Activated CD4-positive, alpha-beta T cell treated with anti-CD3 and anti-CD28 coated beads, Interleukin-10, Interleukin-2, amounts not matched to agents 100 ng/mL and 50 ng/mL, durations not matched to agents 16 hours and 8 hours (primary cell): ENCODE measurements at regions not wholly inside any gene's neighbourhood (a gene's known extent, or its start where the extent isn't known, plus 50 kb on each side); places are given as distances from the start of the nearest gene placed in this dataset.
"Not testable (repeated sequence)": the region's sequence is repeated elsewhere in the genome, so short reads cannot be mapped to it uniquely, and the experiment has no call there.

ENCODE experiments used
- DNase-seq: peaks from one replicate; pipeline ENCODE4 v3.0.0-alpha.2; 2020

GRCh38 chr1:240722788-240723187, 110.8 kb upstream of the GREM2 start:
- no peak for DNase-seq

DNA sequence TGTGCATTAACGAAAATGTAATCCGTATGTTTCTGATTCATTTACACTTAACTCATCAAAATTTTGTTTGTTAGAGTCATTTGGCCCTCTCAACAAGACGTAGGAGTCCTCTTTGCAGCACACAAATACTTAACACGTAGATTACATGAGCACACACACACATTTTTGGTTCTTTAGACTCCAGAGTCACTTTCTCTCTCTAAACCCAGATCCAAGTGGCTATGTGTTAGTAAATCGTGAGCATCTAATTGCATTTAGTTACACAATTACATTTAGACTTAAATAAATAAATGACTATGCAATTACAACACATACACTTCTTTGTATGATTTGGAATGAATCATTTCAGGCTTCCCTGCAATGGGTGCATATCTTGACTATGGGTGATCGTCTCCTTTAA, 109.0 kb upstream of the GREM2 start:
- no peak for DNase-seq

- no peak for DNase-seq
Measured at GRCh38 chr1:240719953-240720700, 108.2 kb upstream of the GREM2 start.

- not testable (repeated sequence) for DNase-seq
Measured at GRCh38 chr1:240716538-240716937, 104.6 kb upstream of the GREM2 start.

DNA sequence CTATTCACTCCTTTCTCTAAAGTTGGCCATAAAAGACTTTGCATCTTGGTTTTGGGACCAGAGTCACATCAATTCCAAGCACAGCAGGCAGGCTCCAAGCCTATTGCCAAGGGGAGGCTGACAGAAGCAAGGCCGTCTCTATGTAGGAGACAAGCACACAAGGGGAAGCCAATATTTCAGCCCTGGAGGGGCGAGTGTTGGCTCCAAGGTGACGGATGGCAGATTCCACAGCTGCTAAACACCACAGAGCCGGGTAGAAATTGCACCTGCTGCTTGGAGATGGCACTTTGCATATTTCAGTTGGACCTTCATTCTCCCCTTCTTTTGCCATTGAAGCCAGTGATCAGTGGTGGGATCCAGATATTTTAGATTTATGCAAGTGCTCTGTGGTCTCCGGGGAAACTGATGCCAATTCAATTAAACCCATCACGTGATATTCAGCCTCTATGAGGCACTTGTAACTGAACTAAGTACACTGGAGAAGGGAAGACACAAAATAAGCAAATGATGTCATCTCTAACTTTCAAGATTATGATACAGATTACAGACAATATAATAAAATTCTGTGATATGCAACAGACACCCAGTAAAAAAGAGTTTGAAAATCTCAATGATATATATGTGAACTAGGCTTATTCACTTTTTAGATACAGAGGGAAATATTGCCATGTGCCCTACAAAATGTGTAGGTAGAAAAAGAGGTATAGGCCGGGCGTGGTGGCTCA, 102.8 kb upstream of the GREM2 start:
- DNase-seq = no peak

GRCh38 chr1:240712014-240712731, 100.2 kb upstream of the GREM2 start:
- DNase-seq = no peak

DNA sequence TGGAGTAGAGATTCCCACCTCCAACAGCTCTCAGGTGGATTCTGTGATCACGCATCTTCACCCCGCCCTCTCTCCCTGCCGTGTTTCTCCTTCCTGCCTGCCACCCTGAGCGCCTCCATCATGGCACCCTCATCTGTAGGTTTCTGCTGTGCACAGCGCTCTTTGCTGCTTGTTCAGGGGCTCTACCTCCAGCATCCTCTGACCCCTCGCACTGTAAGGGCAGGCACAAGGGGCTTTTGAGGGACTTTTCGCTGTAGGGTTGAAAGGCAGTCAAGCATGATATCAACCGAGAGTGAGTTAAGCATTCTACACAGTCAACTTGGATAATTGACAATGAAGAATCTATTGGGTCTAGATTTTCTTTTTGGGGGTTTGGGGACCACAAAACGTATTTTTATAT, 99.1 kb upstream of the GREM2 start:
- DNase-seq = no peak

DNA sequence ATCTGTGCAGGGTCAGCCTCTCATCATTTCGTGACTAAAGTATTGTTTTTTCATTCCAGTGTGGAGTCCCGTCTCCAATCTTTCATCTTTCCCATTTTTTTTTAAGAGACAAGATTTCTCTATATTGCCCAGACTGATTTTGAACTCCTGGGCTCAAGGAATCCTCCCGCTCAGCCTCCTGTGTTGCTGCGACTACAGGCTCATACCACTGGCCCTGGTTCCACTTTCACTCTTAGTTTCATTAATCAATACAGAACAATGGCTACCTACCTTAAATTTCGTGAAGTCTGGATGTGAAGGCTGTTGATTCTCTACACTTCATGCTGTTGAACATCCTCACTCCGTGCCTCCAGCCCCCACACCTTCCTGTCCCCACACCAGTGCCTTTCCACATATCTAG, 97.7 kb upstream of the GREM2 start:
- DNase-seq = no peak

GRCh38 chr1:240706150-240706935, 94.4 kb upstream of the GREM2 start:
- DNase-seq = no peak

GRCh38 chr1:240705579-240705978, 93.6 kb upstream of the GREM2 start:
- DNase-seq = no peak

DNA sequence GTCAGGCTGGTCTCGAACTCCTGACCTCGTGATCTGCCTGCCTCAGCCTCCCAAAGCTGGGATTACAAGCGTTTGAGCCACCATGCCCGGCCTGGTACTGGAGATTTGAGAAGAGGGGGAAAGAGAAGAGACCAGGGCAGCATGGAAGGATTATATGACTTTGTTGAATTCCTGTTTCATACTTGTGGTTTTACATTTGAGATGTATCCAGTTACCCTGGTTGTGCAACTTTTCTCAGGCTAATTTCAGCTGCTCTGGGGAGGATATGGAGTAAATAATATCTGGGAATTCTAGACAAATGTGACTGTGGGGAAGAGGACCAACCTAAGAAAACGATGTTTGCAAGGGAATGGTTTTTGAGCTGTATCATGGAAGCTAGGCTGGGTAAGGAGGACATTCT, 89.5 kb upstream of the GREM2 start:
- no peak for DNase-seq

GRCh38 chr1:240695416-240695815, 83.5 kb upstream of the GREM2 start:
- DNase-seq = no peak

DNA sequence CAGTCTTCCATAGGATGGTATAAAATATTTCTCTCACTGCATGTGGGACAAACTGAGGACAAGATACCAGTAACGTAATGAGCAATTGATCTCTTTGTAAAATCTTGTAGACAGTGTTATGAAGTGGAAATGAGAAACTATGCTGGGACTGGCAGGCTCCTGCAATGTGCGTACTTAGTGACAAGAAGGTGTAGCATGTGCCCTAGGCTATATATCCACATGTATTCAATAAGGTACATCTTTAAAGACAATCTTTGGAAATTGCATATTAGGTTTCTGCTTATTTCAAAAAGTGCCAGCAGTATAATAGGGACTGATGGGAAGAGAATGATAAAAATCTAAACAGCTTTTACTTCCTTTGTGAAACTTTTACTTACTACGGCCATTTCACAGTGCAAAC, 81.9 kb upstream of the GREM2 start:
- DNase-seq = no peak

GRCh38 chr1:240693036-240693435, 81.1 kb upstream of the GREM2 start:
- no peak for DNase-seq

- peak; percentile 12 for DNase-seq
Measured at GRCh38 chr1:240691909-240692705, 80.2 kb upstream of the GREM2 start.

DNA sequence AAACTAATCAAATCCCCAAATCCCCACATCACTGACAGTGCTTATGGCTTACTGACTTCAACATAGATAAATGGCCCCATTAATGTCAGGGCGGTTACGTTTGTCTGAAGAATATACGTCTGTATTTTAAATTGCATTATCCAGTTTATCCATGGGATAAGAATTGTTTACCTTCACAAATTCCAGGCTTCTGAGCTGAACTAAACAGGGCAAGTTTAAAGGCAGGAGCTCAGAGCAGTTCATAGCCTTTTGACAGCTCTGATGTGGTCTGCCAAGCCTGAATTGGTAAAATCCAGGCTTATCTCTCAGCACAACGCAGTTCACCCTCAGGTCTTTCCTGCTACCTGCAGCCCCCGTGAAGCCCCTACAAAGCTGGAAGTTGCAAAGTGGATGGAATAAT, 79.5 kb upstream of the GREM2 start:
- no peak for DNase-seq

DNA sequence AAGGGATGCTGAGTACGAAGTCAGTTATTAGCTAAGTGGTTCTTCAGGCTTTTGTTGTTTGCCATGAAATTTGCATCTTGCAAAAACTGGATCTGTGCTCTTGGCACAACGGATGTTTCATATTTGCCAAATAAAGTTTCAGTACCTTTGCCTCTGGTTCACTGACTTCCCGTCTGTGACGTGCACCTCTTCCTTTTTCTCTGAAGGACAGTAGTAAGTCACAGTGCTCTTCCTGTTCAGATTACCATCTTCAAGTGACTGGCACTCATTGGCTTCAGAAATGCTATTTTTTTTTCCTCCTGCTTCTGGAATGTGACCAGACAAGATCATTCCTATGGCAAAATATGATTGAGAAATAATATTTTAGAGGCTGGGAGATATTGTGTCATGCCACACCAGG, 75.9 kb upstream of the GREM2 start:
- peak; percentile 47 for DNase-seq

DNA sequence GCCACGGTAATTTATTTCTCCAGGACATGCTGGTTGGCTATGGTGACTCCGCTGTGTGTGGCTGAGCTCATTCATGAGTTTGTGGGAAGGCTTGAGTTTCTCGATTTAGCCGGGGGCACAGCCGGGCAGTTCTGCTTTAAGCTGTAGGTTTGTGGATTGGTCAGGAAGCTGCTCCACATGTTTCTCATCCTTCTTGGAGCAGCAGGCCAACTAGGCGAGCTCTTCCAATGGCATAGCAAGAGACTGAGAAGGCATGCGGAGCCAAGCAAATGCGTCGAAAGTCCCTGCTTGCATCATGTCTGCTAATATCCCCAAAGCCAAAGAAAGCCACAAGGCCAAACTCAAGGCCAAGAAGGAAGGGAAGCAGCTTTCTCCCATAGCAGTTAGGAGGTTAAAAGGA, 71.6 kb upstream of the GREM2 start:
- DNase-seq = no peak

GRCh38 chr1:240682859-240683242, 70.9 kb upstream of the GREM2 start:
- no peak for DNase-seq

DNA sequence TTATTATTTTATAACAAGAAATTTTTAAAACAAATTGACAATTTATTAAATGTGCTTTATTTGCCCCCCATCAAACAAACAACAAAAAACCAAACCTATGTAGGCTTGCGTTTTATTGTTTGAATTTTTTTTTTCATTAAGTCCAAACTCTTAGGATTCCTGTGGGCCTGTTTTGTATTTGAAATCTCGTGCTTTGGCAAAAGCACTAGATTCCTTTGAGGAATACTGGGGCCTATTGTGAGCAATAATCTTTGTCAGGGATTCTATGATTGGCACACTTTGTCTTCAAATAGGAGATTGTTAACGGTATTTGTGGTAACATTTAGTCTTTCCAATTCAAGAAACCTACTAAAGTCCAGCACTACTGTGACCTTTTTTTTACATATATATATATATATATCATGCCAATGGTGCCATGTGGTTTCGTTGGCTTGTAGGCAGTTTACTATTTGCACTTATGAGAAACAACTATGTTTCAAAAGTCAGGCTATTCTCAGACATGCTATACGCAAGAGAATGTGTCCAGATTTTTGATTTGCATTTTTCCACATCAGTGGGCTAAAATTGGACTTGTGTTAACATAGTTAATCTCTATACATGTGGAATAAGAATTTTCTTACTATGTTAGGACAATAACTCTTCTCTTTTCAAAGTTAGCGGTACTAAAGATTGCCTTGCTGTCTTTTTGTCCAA, 70.4 kb upstream of the GREM2 start:
- DNase-seq = no peak

DNA sequence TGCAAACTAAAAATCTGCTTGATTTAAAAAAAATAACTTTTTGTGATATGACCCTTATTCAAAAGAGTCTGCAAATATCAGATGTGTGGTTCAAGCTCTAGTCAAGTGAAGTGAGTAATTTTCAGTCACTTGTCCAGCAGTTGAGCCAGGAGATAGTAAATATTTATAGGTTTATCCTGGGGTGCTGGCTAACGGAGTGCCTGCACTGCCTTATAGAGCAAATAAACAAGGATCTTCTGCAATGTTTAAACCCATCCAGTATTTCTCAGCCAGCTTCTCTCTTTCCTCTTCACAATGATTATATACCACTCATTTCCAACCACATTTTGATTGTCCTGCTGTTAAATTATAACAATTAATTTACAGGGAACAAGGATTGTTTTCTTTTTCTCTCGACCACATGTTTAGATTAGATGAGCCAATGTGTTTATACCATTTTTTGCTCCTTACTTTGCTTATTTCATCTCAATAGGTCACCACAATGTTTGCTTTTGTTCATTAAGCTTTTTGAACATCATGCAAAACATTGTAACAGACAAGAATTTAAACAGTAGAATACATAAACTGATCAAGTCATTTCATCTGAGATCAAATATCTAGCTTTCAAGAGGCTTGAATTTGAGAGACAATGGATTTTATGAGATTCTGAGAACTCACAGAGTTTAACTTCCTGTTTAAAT, 60.3 kb upstream of the GREM2 start:
- DNase-seq = no peak
